Heart left ventricle (tissue), 13 donors: ENCODE measurements at regions not wholly inside any gene's neighbourhood (a gene's known extent, or its start where the extent isn't known, plus 50 kb on each side); places are given as distances from the start of the nearest gene placed in this dataset.

ENCODE experiments used
- POLR2A ChIP-seq, 2 donors: fragments of 450-650 bp; IDR thresholded peaks; one replicate each; pipeline ENCODE4 v1.6.1; 2017; ENCODE audit warnings: antibody characterized with exemption in 2 of 2, mild to moderate bottlenecking in 2 of 2, moderate library complexity in 2 of 2
- TF ChIP-seq, protein P1 (sequence below), 12 donors: fragments of 200-600 bp; sonication (generic) in 4 of 12; IDR thresholded peaks; one replicate each; pipeline versions ENCODE4 v1.5.0 to v1.8.0; 2018 to 2022; ENCODE audit warnings: antibody characterized with exemption in 12 of 12, mild to moderate bottlenecking in 5 of 12
- donor health status: ischemic (EF 13 %, LVEDD 7.1; RV severe dilation, severe dysfunction).
- donor health status: DM: no; HTN: yes; CAD: no.
- donor health status: DM: no; HTN: no; CAD: no.
- donor health status: ischemic (EF 25% LVEDD 6.9; RV normal size, moderate dysfunction).
- donor health status: ischemic (EF 25% LVEDD 5.7; RV mildly dilated, moderate dysfunction).
- donor health status: ischemic (EF 35%, LVEDD 5.7; RV mildly dilated, moderate dysfunction).
- donor health status: nonischemic (EF 11% LVEDD 7.7; RV severe dilation, severe dysfunction).
- donor health status: DM: yes; HTN: yes; CAD: no.
- donor health status: PGD.
- donor health status: ischemic (EF 29% LVEDD 5.4; RV normal size, mild dysfunction).
- donor health status: nonischemic (EF 23%, LVEDD 6.1; RV moderate dilation, normal function).

DNA sequence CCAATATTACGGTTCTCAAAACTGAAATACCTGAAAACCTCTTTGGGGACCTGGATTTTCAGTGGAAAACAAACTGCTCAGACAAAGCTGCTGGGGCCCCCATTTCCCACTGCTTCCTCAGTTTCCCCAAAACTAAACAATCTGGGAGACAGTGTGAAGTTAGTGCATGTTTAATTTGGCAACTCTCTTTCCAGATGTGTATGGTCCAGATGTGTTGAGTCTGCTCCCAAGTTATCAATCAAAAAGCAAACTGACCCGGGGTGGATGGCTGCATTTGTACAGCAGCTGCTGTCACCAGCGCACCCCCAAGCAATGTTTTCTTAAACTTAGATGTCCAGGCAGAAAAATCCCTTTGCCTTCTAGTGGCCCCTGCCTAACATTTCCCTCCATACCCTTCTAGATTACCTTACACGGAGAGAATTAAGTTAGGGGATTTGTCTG lies 136.9 kb downstream of the COPS8 start:
- TF ChIP-seq, protein P1, sequence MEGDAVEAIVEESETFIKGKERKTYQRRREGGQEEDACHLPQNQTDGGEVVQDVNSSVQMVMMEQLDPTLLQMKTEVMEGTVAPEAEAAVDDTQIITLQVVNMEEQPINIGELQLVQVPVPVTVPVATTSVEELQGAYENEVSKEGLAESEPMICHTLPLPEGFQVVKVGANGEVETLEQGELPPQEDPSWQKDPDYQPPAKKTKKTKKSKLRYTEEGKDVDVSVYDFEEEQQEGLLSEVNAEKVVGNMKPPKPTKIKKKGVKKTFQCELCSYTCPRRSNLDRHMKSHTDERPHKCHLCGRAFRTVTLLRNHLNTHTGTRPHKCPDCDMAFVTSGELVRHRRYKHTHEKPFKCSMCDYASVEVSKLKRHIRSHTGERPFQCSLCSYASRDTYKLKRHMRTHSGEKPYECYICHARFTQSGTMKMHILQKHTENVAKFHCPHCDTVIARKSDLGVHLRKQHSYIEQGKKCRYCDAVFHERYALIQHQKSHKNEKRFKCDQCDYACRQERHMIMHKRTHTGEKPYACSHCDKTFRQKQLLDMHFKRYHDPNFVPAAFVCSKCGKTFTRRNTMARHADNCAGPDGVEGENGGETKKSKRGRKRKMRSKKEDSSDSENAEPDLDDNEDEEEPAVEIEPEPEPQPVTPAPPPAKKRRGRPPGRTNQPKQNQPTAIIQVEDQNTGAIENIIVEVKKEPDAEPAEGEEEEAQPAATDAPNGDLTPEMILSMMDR (IDR thresholded peaks at IDR 0.05) = no peak
- no peak for TF ChIP-seq POLR2A (IDR thresholded peaks at IDR 0.05)
